Right atrium auricular region (tissue), 2 donors: ENCODE measurements at regions not wholly inside any gene's neighbourhood (a gene's known extent, or its start where the extent isn't known, plus 50 kb on each side); places are given as distances from the start of the nearest gene placed in this dataset.

ENCODE experiments used
- DNase-seq: peaks from one replicate; pipeline ENCODE4 v3.0.0-alpha.2; 2019; ENCODE audit warnings: low spot score
- H3K27ac ChIP-seq, 2 donors: fragments of 200-600 bp; sonication (generic); 1 replicate in 1 of 2; 2 replicates in 1 of 2; pipeline ENCODE4 v1.5.1; 2016 to 2019
- H3K27me3 ChIP-seq, 2 donors: fragments of 200-600 bp; sonication (generic); one replicate each; pipeline versions ENCODE4 v1.5.1 to v1.6.0; 2017 to 2019
- H3K36me3 ChIP-seq: fragments of 200-600 bp; sonication (generic); one replicate; pipeline ENCODE4 v1.5.1; 2016
- H3K4me1 ChIP-seq, 2 donors: fragments of 200-600 bp; sonication (generic); one replicate each; pipeline versions ENCODE4 v1.5.1 to v1.6.0; 2017 to 2019
- H3K4me3 ChIP-seq, 2 donors: fragments of 200-600 bp; sonication (generic); 1 replicate in 1 of 2; 2 replicates in 1 of 2; pipeline ENCODE4 v1.5.1; 2017 to 2019; ENCODE audit warnings: mild to moderate bottlenecking in 1 of 2, moderate library complexity in 1 of 2
- H3K9me3 ChIP-seq, 2 donors: fragments of 200-600 bp; sonication (generic); one replicate each; pipeline ENCODE4 v1.5.1; 2019
- CTCF ChIP-seq, 2 donors: fragments of 200-600 bp; sonication (generic); IDR thresholded peaks; one replicate each; pipeline ENCODE4 v1.5.1; 2019; ENCODE audit warnings: antibody characterized with exemption in 2 of 2

GRCh38 chr15:96262549-96263489 lies 67.7 kb upstream of the NR2F2 start:
- Histone ChIP-seq H3K36me3 (no peaks in the 10 kb centered on the region), H3K4me1 (peaks cover 0 to 10% of the 10 kb centered on the region in 2 donors), H3K27ac (no peak overlapping the region), H3K4me3 (no peak overlapping the region), H3K9me3 (no peaks in the 10 kb centered on the region), H3K27me3 (no peaks in the 10 kb centered on the region)
- DNase-seq: no peak
- TF ChIP-seq CTCF (IDR thresholded peaks at IDR 0.05): no peak

GRCh38 chr15:96264351-96264798 lies 66.1 kb upstream of the NR2F2 start:
- Histone ChIP-seq H3K4me3 (no peak overlapping the region), H3K27me3 (no peaks in the 10 kb centered on the region), H3K9me3 (no peaks in the 10 kb centered on the region), H3K36me3 (peaks cover 4% of the 10 kb centered on the region), H3K4me1 (peaks cover 0 to 10% of the 10 kb centered on the region in 2 donors), H3K27ac (no peak overlapping the region)
- no peak for TF ChIP-seq CTCF (IDR thresholded peaks at IDR 0.05)
- no peak for DNase-seq

GRCh38 chr15:96264801-96265515 lies 65.5 kb upstream of the NR2F2 start:
- Histone ChIP-seq H3K9me3 (no peaks in the 10 kb centered on the region), H3K36me3 (peaks cover 10% of the 10 kb centered on the region), H3K4me1 (peaks cover 0 to 10% of the 10 kb centered on the region in 2 donors), H3K4me3 (no peak overlapping the region), H3K27me3 (no peaks in the 10 kb centered on the region), H3K27ac (no peak overlapping the region)
- TF ChIP-seq CTCF (IDR thresholded peaks at IDR 0.05): no peak
- no peak for DNase-seq

- no peak for TF ChIP-seq CTCF (IDR thresholded peaks at IDR 0.05)
- DNase-seq: no peak
These were observed 64.0 kb upstream of the NR2F2 start for GRCh38 chr15:96266456-96266855.

GRCh38 chr15:96267463-96267862 lies 63.0 kb upstream of the NR2F2 start:
- H3K36me3 ChIP-seq: peaks cover 10% of the 10 kb centered on the region
- H3K4me3 ChIP-seq: no peak overlapping the region
- H3K27me3 ChIP-seq: no peaks in the 10 kb centered on the region
- peaks cover 0 to 10% of the 10 kb centered on the region in 2 donors for H3K4me1 ChIP-seq
- no peak for DNase-seq
- no peak for TF ChIP-seq CTCF (IDR thresholded peaks at IDR 0.05)
- H3K27ac ChIP-seq: no peak overlapping the region
- no peaks in the 10 kb centered on the region for H3K9me3 ChIP-seq

More at GRCh38 chr15:96266456-96266855, 64.0 kb upstream of the NR2F2 start:
- Histone ChIP-seq H3K27me3 (no peaks in the 10 kb centered on the region), H3K4me3 (no peak overlapping the region), H3K27ac (no peak overlapping the region), H3K36me3 (peaks cover 10% of the 10 kb centered on the region), H3K9me3 (no peaks in the 10 kb centered on the region), H3K4me1 (peaks cover 0 to 10% of the 10 kb centered on the region in 2 donors)
